WI38 (cell line): ENCODE measurements at regions not wholly inside any gene's neighbourhood (a gene's known extent, or its start where the extent isn't known, plus 50 kb on each side); places are given as distances from the start of the nearest gene placed in this dataset.

Source experiments
- H3K4me3 ChIP-seq: 2 replicates; pipeline ENCODE4 v1.5.1; 2011; ENCODE audit warnings: low read depth, mild to moderate bottlenecking, control low read depth, low read length
- CTCF ChIP-seq: IDR thresholded peaks from 2 replicates; pipeline ENCODE4 v1.5.1; 2012; ENCODE audit warnings: low read depth, mild to moderate bottlenecking, control low read depth, low read length

- no peak for TF ChIP-seq CTCF
- no peak overlapping the region for H3K4me3 ChIP-seq
Observed at GRCh38 chr1:177495878-177496277, 325.1 kb downstream of the BRINP2 start.

- TF ChIP-seq CTCF = no peak
- H3K4me3 ChIP-seq = no peak overlapping the region
Observed at GRCh38 chr1:177490786-177491185, 320.0 kb downstream of the BRINP2 start.

- TF ChIP-seq CTCF = no peak
Observed at GRCh38 chr1:177490036-177490639, 319.4 kb downstream of the BRINP2 start.

GRCh38 chr1:177488722-177489121 lies 318.0 kb downstream of the BRINP2 start:
- H3K4me3 ChIP-seq = no peak overlapping the region
- TF ChIP-seq CTCF = no peak

More at GRCh38 chr1:177490036-177490639, 319.4 kb downstream of the BRINP2 start:
- H3K4me3 ChIP-seq = no peak overlapping the region

- TF ChIP-seq CTCF = no peak
- no peak overlapping the region for H3K4me3 ChIP-seq
Observed at GRCh38 chr1:177487481-177487880, 316.7 kb downstream of the BRINP2 start.

- no peak for TF ChIP-seq CTCF
- no peak overlapping the region for H3K4me3 ChIP-seq
Observed at GRCh38 chr1:177480741-177481305, 310.1 kb downstream of the BRINP2 start.

- no peak overlapping the region for H3K4me3 ChIP-seq
- TF ChIP-seq CTCF = no peak
Observed at GRCh38 chr1:177479600-177479999, 308.8 kb downstream of the BRINP2 start.
